ENCODE measurements at regions not wholly inside any gene's neighbourhood (a gene's known extent, or its start where the extent isn't known, plus 50 kb on each side); places are given as distances from the start of the nearest gene placed in this dataset.

GRCh38 chr10:78619115-78619851 is 449.5 kb upstream of the ZMIZ1 start:
- Mint-ChIP-seq H3K27me3 (peaks cover 24% of the 10 kb centered on the region), H3K36me3 (ENCODE audit: low read depth) (no peaks in the 10 kb centered on the region), H3K9me3 (no peaks in the 10 kb centered on the region), H3K27ac (no peak overlapping the region), H3K4me1 (no peaks in the 10 kb centered on the region), H3K4me3 (no peak overlapping the region)
- ATAC-seq: no peak
- no peak for DNase-seq

GRCh38 chr10:78619896-78620295 is 448.9 kb upstream of the ZMIZ1 start:
- no peaks in the 10 kb centered on the region for H3K4me1 Mint-ChIP-seq
- no peaks in the 10 kb centered on the region for H3K36me3 Mint-ChIP-seq (ENCODE audit: low read depth)
- H3K27ac Mint-ChIP-seq: no peak overlapping the region
- H3K4me3 Mint-ChIP-seq: no peak overlapping the region
- DNase-seq (no peak), ATAC-seq (no peak)
- peaks cover 24% of the 10 kb centered on the region for H3K27me3 Mint-ChIP-seq
- H3K9me3 Mint-ChIP-seq: no peaks in the 10 kb centered on the region

GRCh38 chr10:78620985-78621799 is 447.6 kb upstream of the ZMIZ1 start:
- no peaks in the 10 kb centered on the region for H3K9me3 Mint-ChIP-seq
- no peak for DNase-seq

GRCh38 chr10:78623578-78624215 is 445.1 kb upstream of the ZMIZ1 start:
- H3K4me3 Mint-ChIP-seq: no peak overlapping the region
- H3K27ac Mint-ChIP-seq: no peak overlapping the region
- H3K4me1 Mint-ChIP-seq: no peaks in the 10 kb centered on the region
- no peak for DNase-seq
- ATAC-seq: peak; percentile 60
- H3K36me3 Mint-ChIP-seq (ENCODE audit: low read depth): no peaks in the 10 kb centered on the region
- no peaks in the 10 kb centered on the region for H3K9me3 Mint-ChIP-seq
- H3K27me3 Mint-ChIP-seq: peaks cover 13% of the 10 kb centered on the region

More at GRCh38 chr10:78620985-78621799, 447.6 kb upstream of the ZMIZ1 start:
- H3K36me3 Mint-ChIP-seq (ENCODE audit: low read depth): no peaks in the 10 kb centered on the region
- ATAC-seq: no peak
- peaks cover 19% of the 10 kb centered on the region for H3K27me3 Mint-ChIP-seq
- H3K4me3 Mint-ChIP-seq: no peak overlapping the region
- H3K27ac Mint-ChIP-seq: no peak overlapping the region
- no peaks in the 10 kb centered on the region for H3K4me1 Mint-ChIP-seq

- H3K4me3 Mint-ChIP-seq: no peak overlapping the region
- DNase-seq (no peak), ATAC-seq (no peak)
- peaks cover 13% of the 10 kb centered on the region for H3K27me3 Mint-ChIP-seq
- no peaks in the 10 kb centered on the region for H3K36me3 Mint-ChIP-seq (ENCODE audit: low read depth)
- no peaks in the 10 kb centered on the region for H3K4me1 Mint-ChIP-seq
- no peaks in the 10 kb centered on the region for H3K9me3 Mint-ChIP-seq
- H3K27ac Mint-ChIP-seq: no peak overlapping the region
Measured at GRCh38 chr10:78624791-78625190, 444.0 kb upstream of the ZMIZ1 start.

GRCh38 chr10:78626471-78626870 is 442.3 kb upstream of the ZMIZ1 start:
- ATAC-seq: no peak
- peaks cover 13% of the 10 kb centered on the region for H3K27me3 Mint-ChIP-seq
- no peak overlapping the region for H3K27ac Mint-ChIP-seq
- peaks cover 3% of the 10 kb centered on the region for H3K4me1 Mint-ChIP-seq
- H3K4me3 Mint-ChIP-seq: no peak overlapping the region
- H3K9me3 Mint-ChIP-seq: no peaks in the 10 kb centered on the region
- no peaks in the 10 kb centered on the region for H3K36me3 Mint-ChIP-seq (ENCODE audit: low read depth)
- DNase-seq: no peak

GRCh38 chr10:78627254-78627795 is 441.4 kb upstream of the ZMIZ1 start:
- peaks cover 3% of the 10 kb centered on the region for H3K4me1 Mint-ChIP-seq
- no peaks in the 10 kb centered on the region for H3K9me3 Mint-ChIP-seq
- DNase-seq: no peak
- H3K4me3 Mint-ChIP-seq: no peak overlapping the region
- H3K36me3 Mint-ChIP-seq (ENCODE audit: low read depth): no peaks in the 10 kb centered on the region
- no peak for ATAC-seq
- peaks cover 13% of the 10 kb centered on the region for H3K27me3 Mint-ChIP-seq
- H3K27ac Mint-ChIP-seq: no peak overlapping the region

GRCh38 chr10:78628976-78629375 is 439.8 kb upstream of the ZMIZ1 start:
- no peak overlapping the region for H3K27ac Mint-ChIP-seq

GRCh38 chr10:78629773-78630172 is 439.0 kb upstream of the ZMIZ1 start:
- no peak for ATAC-seq
- Mint-ChIP-seq H3K4me1 (peaks cover 3% of the 10 kb centered on the region), H3K27ac (no peak overlapping the region)

More at GRCh38 chr10:78628976-78629375, 439.8 kb upstream of the ZMIZ1 start:
- ATAC-seq (no peak), DNase-seq (no peak)
- H3K36me3 Mint-ChIP-seq (ENCODE audit: low read depth): no peaks in the 10 kb centered on the region
- H3K4me1 Mint-ChIP-seq: peaks cover 3% of the 10 kb centered on the region
- no peaks in the 10 kb centered on the region for H3K27me3 Mint-ChIP-seq
- H3K4me3 Mint-ChIP-seq: no peak overlapping the region
- no peaks in the 10 kb centered on the region for H3K9me3 Mint-ChIP-seq

GRCh38 chr10:78630944-78631838 is 437.6 kb upstream of the ZMIZ1 start:
- ATAC-seq (peak; percentile 69), DNase-seq (peak; percentile 6)
- no peak overlapping the region for H3K4me3 Mint-ChIP-seq
- no peaks in the 10 kb centered on the region for H3K27me3 Mint-ChIP-seq
- H3K9me3 Mint-ChIP-seq: no peaks in the 10 kb centered on the region
- no peaks in the 10 kb centered on the region for H3K36me3 Mint-ChIP-seq (ENCODE audit: low read depth)
- peak overlapping the region; percentile 22 for H3K27ac Mint-ChIP-seq
- H3K4me1 Mint-ChIP-seq: peaks cover 3% of the 10 kb centered on the region

More at GRCh38 chr10:78629773-78630172, 439.0 kb upstream of the ZMIZ1 start:
- H3K9me3 Mint-ChIP-seq: no peaks in the 10 kb centered on the region
- no peaks in the 10 kb centered on the region for H3K36me3 Mint-ChIP-seq (ENCODE audit: low read depth)
- H3K27me3 Mint-ChIP-seq: no peaks in the 10 kb centered on the region
- H3K4me3 Mint-ChIP-seq: no peak overlapping the region
- no peak for DNase-seq

GRCh38 chr10:78634389-78634815 is 434.4 kb upstream of the ZMIZ1 start:
- Mint-ChIP-seq H3K27me3 (no peaks in the 10 kb centered on the region), H3K27ac (no peak overlapping the region), H3K4me3 (no peak overlapping the region), H3K36me3 (ENCODE audit: low read depth) (no peaks in the 10 kb centered on the region), H3K9me3 (no peaks in the 10 kb centered on the region), H3K4me1 (peaks cover 3% of the 10 kb centered on the region)
- DNase-seq (no peak), ATAC-seq (no peak)

GRCh38 chr10:78634835-78635234 is 433.9 kb upstream of the ZMIZ1 start:
- no peaks in the 10 kb centered on the region for H3K27me3 Mint-ChIP-seq
- peaks cover 3% of the 10 kb centered on the region for H3K4me1 Mint-ChIP-seq
- H3K9me3 Mint-ChIP-seq: no peaks in the 10 kb centered on the region
- H3K4me3 Mint-ChIP-seq: no peak overlapping the region
- no peak for DNase-seq
- H3K27ac Mint-ChIP-seq: no peak overlapping the region
- H3K36me3 Mint-ChIP-seq (ENCODE audit: low read depth): no peaks in the 10 kb centered on the region
- no peak for ATAC-seq

GRCh38 chr10:78639629-78640028 is 429.1 kb upstream of the ZMIZ1 start:
- no peak overlapping the region for H3K4me3 Mint-ChIP-seq
- H3K27me3 Mint-ChIP-seq: no peaks in the 10 kb centered on the region
- H3K9me3 Mint-ChIP-seq: no peaks in the 10 kb centered on the region
- no peak overlapping the region for H3K27ac Mint-ChIP-seq
- ATAC-seq (no peak), DNase-seq (no peak)
- no peaks in the 10 kb centered on the region for H3K4me1 Mint-ChIP-seq
- no peaks in the 10 kb centered on the region for H3K36me3 Mint-ChIP-seq (ENCODE audit: low read depth)

Data from activated naive CD8-positive, alpha-beta T cell treated with anti-CD3 and anti-CD28 coated beads, Interleukin-2, amount 50 U/mL, for 24 hours (primary cell).